IMR-90 (cell line): ENCODE measurements at regions not wholly inside any gene's neighbourhood (a gene's known extent, or its start where the extent isn't known, plus 50 kb on each side); places are given as distances from the start of the nearest gene placed in this dataset.

Experiments
- ATAC-seq: fragments of 200-7000 bp; cut with Tn5 transposase; 2 replicates; pipeline ENCODE4 v1.9.1; 2020; ENCODE audit warnings: low read depth, mild to moderate bottlenecking, moderate library complexity
- BruUV-seq: library from RNA; stranded (reverse); fragments of 400-500 nt; replicated peaks from 2 replicates; lab custom pipeline; 2021; lab: Mats Ljungman, UMichigan
- CTCF ChIA-PET: fragments of 300-600 bp; formaldehyde crosslinking; extraction: SDS; loops from one replicate; lab custom pipeline; 2021; ENCODE audit warnings: antibody characterized with exemption; lab: Yijun Ruan, JAX
- POLR2A ChIA-PET: fragments of 300-600 bp; sonication (Branson Sonifier 250); formaldehyde crosslinking; loops from one replicate; lab custom pipeline; 2022; ENCODE audit warnings: antibody characterized with exemption; ENCODE audit not compliant: unreplicated experiment; lab: Charles Lee
- DNase-seq: peaks from one replicate; pipeline ENCODE4 v3.0.0; 2013
- H2AFZ ChIP-seq: replicated peaks from 2 replicates; pipeline ENCODE3; 2013; ENCODE audit warnings: low read length, mild to moderate bottlenecking; ENCODE audit not compliant: poor library complexity
- H2AK5ac ChIP-seq: 2 replicates; pipeline ENCODE4 v1.6.1; 2013; ENCODE audit warnings: low read depth, low read length, inconsistent platforms
- H2AK9ac ChIP-seq: replicated peaks from 2 replicates; pipeline ENCODE3; 2013; ENCODE audit warnings: mild to moderate bottlenecking, low read depth, low read length, moderate library complexity; ENCODE audit not compliant: poor library complexity
- H2BK120ac ChIP-seq: 2 replicates; pipeline ENCODE4 v1.6.1; 2013; ENCODE audit warnings: low read depth, low read length, inconsistent platforms
- H2BK15ac ChIP-seq: 3 replicates; pipeline ENCODE4 v1.6.1; 2013; ENCODE audit warnings: low read depth, low read length, inconsistent platforms
- H2BK20ac ChIP-seq: 2 replicates; pipeline ENCODE4 v1.6.1; 2013; ENCODE audit warnings: low read depth, mild to moderate bottlenecking, inconsistent platforms, low read length, moderate library complexity
- H2BK5ac ChIP-seq: 2 replicates; pipeline ENCODE4 v1.6.1; 2013; ENCODE audit warnings: mild to moderate bottlenecking, low read depth, low read length, inconsistent platforms; ENCODE audit not compliant: poor library complexity, severe bottlenecking
- H3K14ac ChIP-seq: replicated peaks from 2 replicates; pipeline ENCODE4 v1.6.1; 2013; ENCODE audit warnings: low read depth, low read length, inconsistent platforms
- H3K18ac ChIP-seq: 2 replicates; pipeline ENCODE4 v1.6.1; 2013; ENCODE audit warnings: low read depth, low read length, control low read depth
- H3K23ac ChIP-seq: 2 replicates; pipeline ENCODE4 v1.6.1; 2013; ENCODE audit warnings: low read depth, low read length, inconsistent platforms
- H3K27ac ChIP-seq: 2 replicates; pipeline ENCODE4 v1.5.1; 2013; ENCODE audit warnings: mild to moderate bottlenecking, control low read depth, low read length; ENCODE audit not compliant: insufficient read depth
- H3K27me3 ChIP-seq: 2 replicates; pipeline ENCODE4 v1.6.1; 2013; ENCODE audit warnings: low read length; ENCODE audit not compliant: control insufficient read depth, insufficient read depth
- H3K36me3 ChIP-seq: 2 replicates; pipeline ENCODE4 v1.6.1; 2013; ENCODE audit warnings: low read length, mixed read lengths; ENCODE audit not compliant: control insufficient read depth, insufficient read depth
- H3K4ac ChIP-seq: 2 replicates; pipeline ENCODE4 v1.6.1; 2013; ENCODE audit warnings: low read depth, low read length, inconsistent platforms
- H3K4me1 ChIP-seq: 2 replicates; pipeline ENCODE4 v1.6.1; 2013; ENCODE audit warnings: low read length, mixed read lengths; ENCODE audit not compliant: control insufficient read depth, insufficient read depth
- H3K4me2 ChIP-seq: 2 replicates; pipeline ENCODE4 v1.6.1; 2013; ENCODE audit warnings: low read depth, mild to moderate bottlenecking, control low read depth, low read length, moderate library complexity
- H3K4me3 ChIP-seq: 2 replicates; pipeline ENCODE4 v1.5.1; 2013; ENCODE audit warnings: low read depth, mild to moderate bottlenecking, control low read depth, low read length, moderate library complexity; ENCODE audit not compliant: insufficient read depth
- H3K56ac ChIP-seq: 2 replicates; pipeline ENCODE4 v1.6.1; 2013; ENCODE audit warnings: low read length, inconsistent platforms; ENCODE audit not compliant: insufficient read depth; ENCODE audit errors: extremely low read depth
- H3K79me1 ChIP-seq, 2 experiments: 2 replicates each; pipeline ENCODE4 v1.6.1; 2013; ENCODE audit warnings: low read length in 2 of 2, inconsistent platforms in 1 of 2, low read depth in 1 of 2
- H3K9ac ChIP-seq: 2 replicates; pipeline ENCODE4 v1.6.1; 2013; ENCODE audit warnings: low read depth, low read length, control low read depth
- H3K9me1 ChIP-seq: 2 replicates; pipeline ENCODE4 v1.6.1; 2013; ENCODE audit warnings: low read length, inconsistent platforms; ENCODE audit not compliant: insufficient read depth
- H3K9me3 ChIP-seq: 2 replicates; pipeline ENCODE4 v1.6.1; 2013; ENCODE audit warnings: low read length; ENCODE audit not compliant: control insufficient read depth, insufficient read depth
- H4K20me1 ChIP-seq: 2 replicates; pipeline ENCODE4 v1.6.1; 2013; ENCODE audit warnings: low read length, inconsistent platforms; ENCODE audit not compliant: insufficient read depth
- H4K5ac ChIP-seq: 2 replicates; pipeline ENCODE4 v1.6.1; 2013; ENCODE audit warnings: mild to moderate bottlenecking, low read depth, low read length, control low read depth
- H4K8ac ChIP-seq, 2 experiments: 2 replicates each; pipeline ENCODE4 v1.6.1; 2013; ENCODE audit warnings: low read depth in 2 of 2, low read length in 2 of 2, control low read depth in 1 of 2, inconsistent platforms in 1 of 2
- H4K91ac ChIP-seq: 2 replicates; pipeline ENCODE4 v1.6.1; 2013; ENCODE audit warnings: low read depth, low read length, inconsistent platforms; ENCODE audit not compliant: insufficient read depth
- CEBPB ChIP-seq: IDR thresholded peaks from 2 replicates; pipeline ENCODE4 v1.6.1; 2012; ENCODE audit warnings: low read depth, low read length, improper control_type of control experiment
- FOS ChIP-seq: fragments of 150-350 bp; IDR thresholded peaks from 2 replicates; pipeline ENCODE4 v1.6.1; 2016; ENCODE audit warnings: low read depth, low read length
- MAZ ChIP-seq: IDR thresholded peaks from 2 replicates; pipeline ENCODE4 v1.6.1; 2012; ENCODE audit warnings: low read depth, mild to moderate bottlenecking, low read length, improper control_type of control experiment, moderate library complexity, borderline replicate concordance
- MXI1 ChIP-seq: IDR thresholded peaks from 2 replicates; pipeline ENCODE4 v1.6.1; 2012; ENCODE audit warnings: low read depth, mild to moderate bottlenecking, low read length, moderate library complexity, borderline replicate concordance
- RAD21 ChIP-seq: IDR thresholded peaks from 2 replicates; pipeline ENCODE4 v1.6.1; 2012; ENCODE audit warnings: low read length, improper control_type of control experiment
- RCOR1 ChIP-seq: IDR thresholded peaks from 2 replicates; pipeline ENCODE4 v1.6.1; 2012; ENCODE audit warnings: mild to moderate bottlenecking, low read length, improper control_type of control experiment; ENCODE audit not compliant: insufficient replicate concordance
- SMC3 ChIP-seq: fragments of 150-350 bp; IDR thresholded peaks from 2 replicates; pipeline ENCODE4 v1.6.1; 2016; ENCODE audit warnings: low read depth, mild to moderate bottlenecking, antibody characterized with exemption, low read length, moderate library complexity
- USF2 ChIP-seq: fragments of 150-350 bp; IDR thresholded peaks from 2 replicates; pipeline ENCODE4 v1.6.1; 2017; ENCODE audit warnings: mild to moderate bottlenecking, antibody characterized with exemption, low read length, low read depth
- WGBS, 2 experiments: methylation state at CpG; one replicate each; pipeline versions ENCODE4 v1.1.5 to v1.1.7; 2013; ENCODE audit warnings: missing lambda C conversion rate in 2 of 2; ENCODE audit not compliant: insufficient read length in 1 of 2; ENCODE audit errors: extremely low coverage in 2 of 2; 5-methylcytosine and 5-hydroxymethylcytosine counted together
- dilution Hi-C: fragments of 300-500 bp; cut with HindIII; formaldehyde crosslinking; loops from one replicate; pipeline ENCODE4 v1.14.3; 2018; ENCODE audit warnings: low sequenced_read_pairs; ENCODE audit not compliant: unreplicated experiment
- in situ Hi-C: fragments of 300-500 bp; cut with MboI; formaldehyde crosslinking; loops from 3 replicates; pipeline ENCODE4 v1.14.3; 2019; ENCODE audit warnings: low sequenced_read_pairs, inconsistent platforms, mixed read lengths
- intact Hi-C: fragments of 100-400 bp; cut with micrococcal nuclease; formaldehyde crosslinking; loops from 2 replicates; pipeline ENCODE4 v1.10.0; 2022

GRCh38 chr18:64592246-64592645 is 443.4 kb upstream of the LINC00305 start:
- H2AK9ac ChIP-seq, result no peak overlapping the region
- ATAC-seq (no peak), DNase-seq (no peak)
- H3K23ac ChIP-seq, result no peak overlapping the region
- no peak overlapping the region for H3K9ac ChIP-seq
- H4K20me1 ChIP-seq, result no peaks in the 10 kb centered on the region
- in situ Hi-C loops (no loop called here), intact Hi-C loops (no loop called here), dilution Hi-C loops (no loop called here)
- H4K8ac ChIP-seq, result no peak overlapping the region
- H3K18ac ChIP-seq, result no peak overlapping the region
- no peaks in the 10 kb centered on the region for H3K4me1 ChIP-seq
- no peak overlapping the region for H4K5ac ChIP-seq
- POLR2A ChIA-PET, result no interaction called here
- no peak overlapping the region for H2BK120ac ChIP-seq
- WGBS, 2 experiments, result no CpG with 5 or more reads among the region's 1 CpG
- no peaks in the 10 kb centered on the region for H3K27me3 ChIP-seq
- H3K9me3 ChIP-seq, result peaks cover 14% of the 10 kb centered on the region; the same call in 1 of the 2 replicates
- TF ChIP-seq CEBPB, result no peak
- TF ChIP-seq RCOR1, result no peak
- no peak for TF ChIP-seq FOS
- TF ChIP-seq MXI1, result no peak
- no peak for TF ChIP-seq SMC3
- no peak for TF ChIP-seq USF2
- no peak for TF ChIP-seq MAZ
- TF ChIP-seq RAD21, result no peak
- H2AK5ac ChIP-seq, result no peak overlapping the region
- no peak overlapping the region for H3K14ac ChIP-seq
- H3K4me2 ChIP-seq, result no peak overlapping the region
- no peaks in the 10 kb centered on the region for H3K36me3 ChIP-seq
- no peak overlapping the region for H3K27ac ChIP-seq
- no peaks in the 10 kb centered on the region for H3K79me1 ChIP-seq
- BruUV-seq, result no TSS peak
- H2BK5ac ChIP-seq, result no peak overlapping the region
- no peak overlapping the region for H4K91ac ChIP-seq
- no peak overlapping the region for H2BK20ac ChIP-seq
- CTCF ChIA-PET, result no interaction called here
- no peak overlapping the region for H2AFZ ChIP-seq
- no peaks in the 10 kb centered on the region for H3K9me1 ChIP-seq
- no peak overlapping the region for H2BK15ac ChIP-seq
- no peak overlapping the region for H3K56ac ChIP-seq
- no peak overlapping the region for H3K4me3 ChIP-seq
- H3K4ac ChIP-seq, result no peak overlapping the region
